Body of pancreas (tissue), 4 donors: ENCODE measurements at regions not wholly inside any gene's neighbourhood (a gene's known extent, or its start where the extent isn't known, plus 50 kb on each side); places are given as distances from the start of the nearest gene placed in this dataset.
"Not testable (repeated sequence)": the region's sequence is repeated elsewhere in the genome, so short reads cannot be mapped to it uniquely, and the experiment has no call there.

Experiments
- ATAC-seq: fragments of 150-250 bp; one replicate; pipeline ENCODE4 v1.9.1; 2016
- DNase-seq, 4 donors: peaks; one replicate each; pipeline ENCODE4 v3.0.0-alpha.2; 2019
- H3K27ac ChIP-seq, 4 donors: fragments of 200-600 bp; sonication (generic); 1 replicate in 3 of 4; 2 replicates in 1 of 4; pipeline versions ENCODE4 v1.5.1 to v1.6.1; 2016 to 2019; ENCODE audit warnings: mild to moderate bottlenecking in 1 of 4, mixed read lengths in 1 of 4, moderate library complexity in 1 of 4
- H3K27me3 ChIP-seq, 2 donors: fragments of 200-600 bp; sonication (generic); one replicate each; pipeline ENCODE4 v1.6.0; 2016; ENCODE audit warnings: mild to moderate bottlenecking in 1 of 2
- H3K36me3 ChIP-seq, 2 donors: fragments of 200-600 bp; sonication (generic); replicated peaks in 1 of 2; 2 replicates each; pipeline ENCODE4 v1.5.1; 2016; ENCODE audit warnings: low read depth in 2 of 2; ENCODE audit not compliant: insufficient read depth in 1 of 2
- H3K4me1 ChIP-seq: fragments of 200-600 bp; sonication (generic); one replicate; pipeline ENCODE4 v1.6.0; 2016
- H3K4me3 ChIP-seq, 2 donors: fragments of 200-600 bp; sonication (generic); 1 replicate in 1 of 2; 2 replicates in 1 of 2; pipeline ENCODE4 v1.5.1; 2016 to 2019
- H3K9me3 ChIP-seq, 3 donors: fragments of 200-600 bp; sonication (generic); 1 replicate in 2 of 3; 2 replicates in 1 of 3; pipeline ENCODE4 v1.5.1; 2016
- POLR2A ChIP-seq, 3 donors: fragments of 450-650 bp; IDR thresholded peaks; one replicate each; pipeline ENCODE4 v1.6.1; 2016; ENCODE audit warnings: antibody characterized with exemption in 3 of 3, mild to moderate bottlenecking in 2 of 3
- WGBS, 2 donors: methylation state at CpG; one replicate each; pipeline ENCODE4 v1.1.5; 2017; 5-methylcytosine and 5-hydroxymethylcytosine counted together
- intact Hi-C: fragments of 100-400 bp; cut with DNase I; formaldehyde crosslinking; loops from one replicate; pipeline ENCODE4 v1.15.1; 2023
- TF ChIP-seq, protein P1 (sequence below), 7 experiments: fragments of 450-650 bp in 4 of 7; fragments of 200-600 bp in 3 of 7; sonication (generic) in 3 of 7; IDR thresholded peaks; one replicate each; pipeline ENCODE4 v1.5.1; 2016 to 2019; ENCODE audit warnings: antibody characterized with exemption in 7 of 7

GRCh38 chr6:137570393-137570792 is 76.2 kb upstream of the OLIG3 start:
- H3K36me3 ChIP-seq = no peaks in the 10 kb centered on the region
- WGBS, 2 donors = 13 to 21% methylated on average over 8 of the region's 8 CpGs
- ATAC-seq (no peak), DNase-seq (no peak)
- H3K27ac ChIP-seq = no peak overlapping the region
- H3K4me1 ChIP-seq = peaks cover 5% of the 10 kb centered on the region
- H3K4me3 ChIP-seq = no peak overlapping the region
- H3K9me3 ChIP-seq = no peaks in the 10 kb centered on the region
- intact Hi-C loops = no loop called here
- no peak for TF ChIP-seq POLR2A (IDR thresholded peaks at IDR 0.05)
- TF ChIP-seq, protein P1, sequence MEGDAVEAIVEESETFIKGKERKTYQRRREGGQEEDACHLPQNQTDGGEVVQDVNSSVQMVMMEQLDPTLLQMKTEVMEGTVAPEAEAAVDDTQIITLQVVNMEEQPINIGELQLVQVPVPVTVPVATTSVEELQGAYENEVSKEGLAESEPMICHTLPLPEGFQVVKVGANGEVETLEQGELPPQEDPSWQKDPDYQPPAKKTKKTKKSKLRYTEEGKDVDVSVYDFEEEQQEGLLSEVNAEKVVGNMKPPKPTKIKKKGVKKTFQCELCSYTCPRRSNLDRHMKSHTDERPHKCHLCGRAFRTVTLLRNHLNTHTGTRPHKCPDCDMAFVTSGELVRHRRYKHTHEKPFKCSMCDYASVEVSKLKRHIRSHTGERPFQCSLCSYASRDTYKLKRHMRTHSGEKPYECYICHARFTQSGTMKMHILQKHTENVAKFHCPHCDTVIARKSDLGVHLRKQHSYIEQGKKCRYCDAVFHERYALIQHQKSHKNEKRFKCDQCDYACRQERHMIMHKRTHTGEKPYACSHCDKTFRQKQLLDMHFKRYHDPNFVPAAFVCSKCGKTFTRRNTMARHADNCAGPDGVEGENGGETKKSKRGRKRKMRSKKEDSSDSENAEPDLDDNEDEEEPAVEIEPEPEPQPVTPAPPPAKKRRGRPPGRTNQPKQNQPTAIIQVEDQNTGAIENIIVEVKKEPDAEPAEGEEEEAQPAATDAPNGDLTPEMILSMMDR (IDR thresholded peaks at IDR 0.05) = no peak
- no peaks in the 10 kb centered on the region for H3K27me3 ChIP-seq

GRCh38 chr6:137571854-137572253 is 77.7 kb upstream of the OLIG3 start:
- Histone ChIP-seq H3K4me3 (no peak overlapping the region), H3K36me3 (no peaks in the 10 kb centered on the region), H3K9me3 (no peaks in the 10 kb centered on the region), H3K27ac (no peak overlapping the region), H3K27me3 (no peaks in the 10 kb centered on the region), H3K4me1 (peaks cover 5% of the 10 kb centered on the region)
- no peak for ATAC-seq
- peak; percentile 27 to 57 (median 48) for DNase-seq
- intact Hi-C loops = no loop called here
- TF ChIP-seq, protein P1 (IDR thresholded peaks at IDR 0.05) = peak; percentile 12 to 68 (median 37)
- TF ChIP-seq POLR2A (IDR thresholded peaks at IDR 0.05) = no peak

DNA sequence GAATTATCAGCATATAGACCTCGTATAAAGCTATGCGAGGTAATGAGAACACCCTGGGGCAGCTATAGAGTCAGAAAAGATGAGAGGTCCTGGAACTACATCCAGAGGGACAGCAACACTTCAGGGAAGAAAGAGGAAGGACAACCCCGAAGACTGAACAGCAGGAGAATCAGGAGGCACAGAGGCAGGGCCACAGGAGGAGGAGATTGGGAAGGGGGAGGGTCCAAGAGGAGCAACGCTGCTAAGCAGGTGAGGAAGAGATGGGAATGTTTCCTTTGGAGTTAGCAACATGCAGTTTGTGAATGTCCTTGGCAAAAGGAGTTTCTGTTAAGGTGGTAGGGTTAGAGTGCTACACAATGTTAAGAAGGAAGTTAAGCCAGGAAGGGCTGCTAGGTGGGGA is 79.5 kb upstream of the OLIG3 start:
- Histone ChIP-seq H3K9me3 (no peaks in the 10 kb centered on the region), H3K36me3 (no peaks in the 10 kb centered on the region), H3K27me3 (no peaks in the 10 kb centered on the region), H3K27ac (no peak overlapping the region), H3K4me3 (no peak overlapping the region), H3K4me1 (peaks cover 5% of the 10 kb centered on the region)
- 65 to 68% methylated on average over 4 of the region's 4 CpGs for WGBS, 2 donors
- ATAC-seq (no peak), DNase-seq (no peak)
- no peak for TF ChIP-seq POLR2A (IDR thresholded peaks at IDR 0.05)
- intact Hi-C loops = no loop called here

DNA sequence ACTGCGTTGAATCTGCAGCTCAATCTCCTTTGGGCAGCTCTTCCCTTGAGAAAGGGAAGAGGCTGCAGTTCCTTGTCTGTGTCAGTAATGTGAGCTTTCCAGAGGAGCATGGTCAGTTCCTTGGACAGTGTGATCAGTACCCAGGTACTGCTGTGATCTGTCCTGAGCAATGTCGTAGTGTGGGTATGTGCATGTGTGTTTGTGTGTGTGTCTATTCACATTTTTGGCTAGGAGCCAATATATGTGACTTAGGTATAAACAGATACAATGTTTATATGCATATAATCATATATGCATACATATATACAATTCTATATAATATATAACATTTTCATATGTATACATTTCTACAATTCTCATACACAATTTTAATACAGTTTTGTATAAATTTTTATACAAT is 85.4 kb upstream of the OLIG3 start:
- TF ChIP-seq, protein P1 (IDR thresholded peaks at IDR 0.05) = no peak
- no peak for TF ChIP-seq POLR2A (IDR thresholded peaks at IDR 0.05)
- 66 to 80% methylated on average over 2 of the region's 2 CpGs for WGBS, 2 donors

DNA sequence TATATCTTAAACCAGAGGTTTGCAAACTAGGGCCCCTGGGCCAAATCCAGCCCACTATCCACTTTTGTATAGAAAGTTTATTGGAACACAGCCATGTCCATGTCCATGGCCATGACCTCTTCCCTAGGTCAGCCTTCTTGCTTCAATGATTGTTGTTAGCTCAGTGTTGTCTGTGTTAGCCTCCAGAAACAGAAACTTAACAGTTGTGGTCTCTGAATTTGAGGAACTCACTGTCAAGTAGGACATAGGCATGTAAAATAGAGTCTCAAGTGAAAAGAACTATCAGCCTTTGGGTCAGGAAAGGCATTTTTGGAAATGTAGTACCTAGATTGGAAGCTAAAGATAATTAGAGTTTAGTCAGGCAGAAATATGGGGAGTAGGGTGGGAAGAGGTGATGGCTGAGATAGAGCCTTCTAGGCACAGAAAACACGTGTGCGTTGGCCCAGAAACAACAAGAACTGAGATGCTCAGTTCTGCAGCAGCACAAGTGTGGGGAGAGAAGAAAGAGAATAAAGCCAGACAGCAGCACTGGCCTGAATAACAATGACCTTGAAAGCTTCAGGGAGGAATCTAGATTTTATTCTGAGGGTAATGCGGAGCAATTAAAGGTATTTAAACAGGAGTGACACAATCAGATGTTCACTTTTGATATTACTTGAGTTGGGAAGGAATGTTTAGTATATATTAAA is 87.0 kb upstream of the OLIG3 start:
- DNase-seq (no peak), ATAC-seq (no peak)
- Histone ChIP-seq H3K27me3 (no peaks in the 10 kb centered on the region), H3K4me1 (no peaks in the 10 kb centered on the region), H3K4me3 (no peak overlapping the region), H3K36me3 (no peaks in the 10 kb centered on the region), H3K9me3 (no peaks in the 10 kb centered on the region), H3K27ac (no peak overlapping the region)
- TF ChIP-seq, protein P1 (IDR thresholded peaks at IDR 0.05) = no peak
- no peak for TF ChIP-seq POLR2A (IDR thresholded peaks at IDR 0.05)
- intact Hi-C loops = no loop called here
- WGBS, 2 donors = 56 to 57% methylated on average over 3 of the region's 3 CpGs

More for the DNA sequence above, 85.4 kb upstream of the OLIG3 start:
- no peak overlapping the region for H3K4me3 ChIP-seq
- no peak overlapping the region for H3K27ac ChIP-seq
- H3K4me1 ChIP-seq = no peaks in the 10 kb centered on the region
- no peaks in the 10 kb centered on the region for H3K9me3 ChIP-seq
- ATAC-seq = no peak
- H3K36me3 ChIP-seq = no peaks in the 10 kb centered on the region
- H3K27me3 ChIP-seq = no peaks in the 10 kb centered on the region
- intact Hi-C loops = no loop called here
- no peak for DNase-seq

DNA sequence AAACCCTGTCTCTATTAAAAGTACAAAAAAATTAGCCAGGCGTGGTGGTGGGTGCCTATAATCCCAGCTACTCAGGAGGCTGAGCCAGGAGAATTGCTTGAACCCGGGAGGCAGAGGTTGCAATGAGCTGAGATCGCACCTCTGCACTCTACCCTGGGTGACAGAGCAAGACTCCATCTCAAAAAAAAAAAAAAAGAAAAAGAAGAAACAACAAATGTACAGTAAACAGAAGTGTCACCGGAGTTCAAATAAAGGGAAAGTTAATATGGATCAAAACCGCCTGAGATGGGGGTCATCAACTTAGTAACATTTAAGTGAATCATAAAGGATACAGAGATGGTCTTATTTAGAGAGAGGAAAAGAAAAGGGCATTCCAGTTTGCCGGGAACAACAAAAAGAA is 89.3 kb upstream of the OLIG3 start:
- intact Hi-C loops, ATAC-seq: not testable (repeated sequence)
- 89 to 90% methylated on average over 6 of the region's 6 CpGs for WGBS, 2 donors

More for the DNA sequence above, 89.3 kb upstream of the OLIG3 start:
- H3K27me3 ChIP-seq, H3K36me3 ChIP-seq, H3K9me3 ChIP-seq, H3K27ac ChIP-seq, H3K4me3 ChIP-seq, DNase-seq, H3K4me1 ChIP-seq: not testable (repeated sequence)
